Endothelial cell of umbilical vein (primary cell): ENCODE measurements at regions not wholly inside any gene's neighbourhood (a gene's known extent, or its start where the extent isn't known, plus 50 kb on each side); places are given as distances from the start of the nearest gene placed in this dataset.
"Not testable (repeated sequence)": the region's sequence is repeated elsewhere in the genome, so short reads cannot be mapped to it uniquely, and the experiment has no call there.

Source experiments
- CTCF ChIP-seq, 2 donors: IDR thresholded peaks; 1 replicate in 1 of 2; 2 replicates in 1 of 2; pipeline ENCODE4 v1.5.1; 2011; ENCODE audit warnings: low read length in 2 of 2, mild to moderate bottlenecking in 2 of 2, moderate library complexity in 2 of 2, control low read depth in 1 of 2, inconsistent platforms in 1 of 2, low read depth in 1 of 2; ENCODE audit not compliant: insufficient read depth in 1 of 2; ENCODE audit errors: extremely low read depth in 1 of 2
- EZH2 ChIP-seq: IDR thresholded peaks from 2 replicates; pipeline ENCODE4 v1.6.1; 2012; ENCODE audit warnings: borderline replicate concordance, low read depth, mild to moderate bottlenecking, moderate library complexity, low read length, inconsistent platforms; ENCODE audit not compliant: severe bottlenecking
- FOS ChIP-seq: IDR thresholded peaks from 2 replicates; pipeline ENCODE4 v1.6.1; 2011; ENCODE audit warnings: mild to moderate bottlenecking, low read length, moderate library complexity, borderline replicate concordance; ENCODE audit not compliant: insufficient read depth
- GATA2 ChIP-seq: IDR thresholded peaks from 2 replicates; pipeline ENCODE4 v1.7.0; 2011; ENCODE audit warnings: low read depth, mild to moderate bottlenecking, moderate library complexity, mixed read lengths, low read length; ENCODE audit not compliant: insufficient read length, insufficient read depth
- POLR2A ChIP-seq: IDR thresholded peaks from 2 replicates; pipeline ENCODE4 v1.6.1; 2012; ENCODE audit warnings: low read depth, mild to moderate bottlenecking, control low read depth, low read length
- POLR2AphosphoS5 ChIP-seq: IDR thresholded peaks from 2 replicates; pipeline ENCODE4 v1.6.1; 2012; ENCODE audit warnings: low read depth, mild to moderate bottlenecking, control low read depth, low read length, moderate library complexity; ENCODE audit not compliant: insufficient read depth

- not testable (repeated sequence) for TF ChIP-seq POLR2A; POLR2AphosphoS5; EZH2; CTCF (IDR thresholded peaks at IDR 0.05; ENCODE audit: extremely low read depth in 1 of 2, insufficient read depth in 1 of 2, low read depth in 1 of 2, low read length in 2 of 2); FOS; GATA2
These were observed 50.4 kb upstream of the CTSV start for GRCh38 chr9:97089361-97089760.
